ES-I3 (cell line): ENCODE measurements at regions not wholly inside any gene's neighbourhood (a gene's known extent, or its start where the extent isn't known, plus 50 kb on each side); places are given as distances from the start of the nearest gene placed in this dataset.
"Not testable (repeated sequence)": the region's sequence is repeated elsewhere in the genome, so short reads cannot be mapped to it uniquely, and the experiment has no call there.

ENCODE experiments used
- H3K36me3 ChIP-seq: 2 replicates; pipeline ENCODE4 v1.6.1; 2013; ENCODE audit warnings: mild to moderate bottlenecking, low read length, control low read depth, moderate library complexity; ENCODE audit not compliant: insufficient read depth
- H3K4me1 ChIP-seq: 2 replicates; pipeline ENCODE4 v1.6.1; 2013; ENCODE audit warnings: mild to moderate bottlenecking, control low read depth, low read length; ENCODE audit not compliant: insufficient read depth
- H3K9ac ChIP-seq: 2 replicates; pipeline ENCODE4 v1.6.1; 2013; ENCODE audit warnings: low read depth, mild to moderate bottlenecking, low read length, moderate library complexity
- H3K9me3 ChIP-seq: 2 replicates; pipeline ENCODE4 v1.6.1; 2013; ENCODE audit warnings: mild to moderate bottlenecking, low read length, moderate library complexity; ENCODE audit not compliant: control insufficient read depth, insufficient read depth

DNA sequence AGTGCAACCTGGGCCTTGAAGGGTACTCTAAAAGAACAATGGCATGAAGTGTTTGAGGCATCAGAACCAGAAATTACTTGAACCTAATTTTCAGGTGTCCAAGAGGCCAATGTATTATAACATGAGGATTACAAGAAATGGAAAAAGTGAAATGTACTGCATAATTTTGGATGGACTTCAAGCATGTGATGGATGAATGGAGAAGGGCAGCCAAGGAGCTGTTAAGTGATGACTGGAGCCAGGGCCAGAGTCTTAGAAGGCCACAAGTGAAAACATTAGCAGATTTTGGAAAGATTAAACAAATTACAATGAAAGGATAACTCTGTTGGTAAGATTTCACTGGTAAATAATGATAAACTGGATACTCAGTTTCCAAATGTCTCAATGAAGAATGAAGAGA, 738.2 kb downstream of the CD109 start:
- H3K9me3 ChIP-seq: no peaks in the 10 kb centered on the region
- no peak overlapping the region for H3K9ac ChIP-seq
- H3K36me3 ChIP-seq: no peaks in the 10 kb centered on the region
- H3K4me1 ChIP-seq: no peaks in the 10 kb centered on the region

DNA sequence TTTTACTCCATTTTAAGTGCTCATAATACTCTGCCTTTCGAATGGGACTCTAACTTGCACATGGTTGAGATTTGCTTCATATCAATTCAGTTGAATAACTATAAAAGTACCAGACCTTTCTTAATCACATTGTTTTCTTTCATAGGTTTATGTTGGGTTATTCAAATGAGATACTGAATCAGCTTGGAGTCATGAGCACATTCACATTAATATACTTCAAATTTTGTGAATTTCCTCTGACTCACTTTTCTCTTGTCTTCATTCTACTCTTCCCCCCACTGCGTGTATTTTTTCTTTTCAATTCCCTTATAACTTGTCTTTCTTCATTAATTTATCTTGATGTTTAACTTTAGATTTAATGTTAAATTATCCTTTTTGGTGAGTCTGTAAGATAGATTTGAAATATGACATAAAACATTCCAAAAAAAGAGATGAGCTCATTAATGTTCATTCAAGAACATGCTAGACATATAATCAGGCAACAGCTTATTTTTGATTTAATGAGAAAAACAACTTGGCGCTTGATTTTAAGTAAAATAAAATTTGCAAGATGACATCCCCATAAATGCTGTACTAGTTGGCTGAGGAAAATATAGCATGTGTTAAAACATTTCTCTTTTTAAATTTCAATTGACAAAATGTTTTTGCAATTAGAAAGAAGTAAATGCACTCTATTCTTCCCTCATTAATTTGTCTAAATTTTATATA, 736.0 kb downstream of the CD109 start:
- Histone ChIP-seq H3K4me1 (no peaks in the 10 kb centered on the region), H3K36me3 (no peaks in the 10 kb centered on the region), H3K9ac (no peak overlapping the region), H3K9me3 (no peaks in the 10 kb centered on the region)

DNA sequence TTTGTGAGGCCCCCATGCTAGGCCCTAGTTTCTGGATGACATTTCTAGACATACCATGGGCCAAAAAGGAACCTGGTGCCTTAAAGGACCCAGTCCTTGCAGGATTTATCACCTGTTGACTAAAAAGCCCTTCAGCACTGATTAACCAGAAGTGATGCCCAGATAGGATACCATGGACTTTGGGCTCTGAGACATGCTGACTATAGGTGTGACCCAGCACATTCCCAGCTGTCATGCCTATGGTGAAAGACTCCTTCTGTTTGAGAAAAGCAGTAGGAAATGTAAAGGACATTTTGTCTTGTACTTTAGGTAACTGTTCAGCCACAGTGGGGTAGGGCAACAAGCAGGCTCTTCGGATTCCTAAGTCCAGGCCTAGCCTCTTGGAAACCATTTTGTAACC, 724.2 kb downstream of the CD109 start:
- Histone ChIP-seq H3K9ac (no peak overlapping the region), H3K36me3 (no peaks in the 10 kb centered on the region), H3K9me3 (no peaks in the 10 kb centered on the region), H3K4me1 (no peaks in the 10 kb centered on the region)

DNA sequence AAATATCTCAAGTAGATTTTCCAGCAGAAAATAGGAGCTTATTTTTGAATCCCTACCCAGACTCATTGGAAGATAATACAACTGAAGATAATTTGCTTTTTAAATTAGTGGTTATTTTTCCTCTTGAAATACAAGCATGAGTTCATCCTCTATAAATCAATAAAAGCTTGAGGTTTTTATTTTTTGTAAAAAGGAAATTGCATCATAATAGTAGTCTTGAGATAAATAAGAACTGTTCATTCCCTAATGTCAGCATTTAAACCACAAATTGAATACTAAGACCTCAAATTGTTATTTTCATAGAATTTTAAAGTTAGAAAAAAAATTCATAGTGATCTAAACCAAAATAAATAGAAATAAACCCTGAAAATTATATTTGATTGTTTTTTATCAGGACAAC, 719.1 kb downstream of the CD109 start:
- Histone ChIP-seq H3K4me1 (no peaks in the 10 kb centered on the region), H3K9ac (no peak overlapping the region), H3K36me3 (no peaks in the 10 kb centered on the region), H3K9me3 (no peaks in the 10 kb centered on the region)

GRCh38 chr6:74410630-74411029, 714.6 kb downstream of the CD109 start:
- Histone ChIP-seq H3K9ac (no peak overlapping the region), H3K9me3 (no peaks in the 10 kb centered on the region), H3K36me3 (no peaks in the 10 kb centered on the region), H3K4me1 (no peaks in the 10 kb centered on the region)

DNA sequence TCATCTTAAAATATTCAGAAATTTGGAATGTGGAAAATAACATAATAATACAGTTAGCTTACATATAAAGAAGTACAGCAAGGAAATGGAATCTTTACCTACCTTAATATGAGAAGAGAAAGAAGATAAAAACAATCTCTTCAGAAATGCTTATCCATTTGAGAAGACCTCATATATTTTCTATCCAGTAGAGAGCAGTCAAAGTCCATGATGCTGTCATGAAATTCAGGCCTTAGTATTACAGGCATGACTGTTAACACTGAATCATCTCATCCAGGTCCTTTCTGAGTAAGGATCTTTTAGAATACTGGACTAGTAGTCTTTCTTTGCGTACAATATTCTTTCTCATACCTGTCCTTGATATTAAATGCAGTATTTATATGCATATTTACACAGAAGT, 713.4 kb downstream of the CD109 start:
- Histone ChIP-seq H3K9ac (no peak overlapping the region), H3K4me1 (no peaks in the 10 kb centered on the region), H3K36me3 (no peaks in the 10 kb centered on the region), H3K9me3 (no peaks in the 10 kb centered on the region)

- no peaks in the 10 kb centered on the region for H3K9me3 ChIP-seq
- H3K9ac ChIP-seq: no peak overlapping the region
- no peaks in the 10 kb centered on the region for H3K4me1 ChIP-seq
- no peaks in the 10 kb centered on the region for H3K36me3 ChIP-seq
These were observed 712.8 kb downstream of the CD109 start for GRCh38 chr6:74408844-74409243.

- Histone ChIP-seq H3K4me1 (no peaks in the 10 kb centered on the region), H3K9me3 (no peaks in the 10 kb centered on the region), H3K9ac (no peak overlapping the region), H3K36me3 (no peaks in the 10 kb centered on the region)
These were observed 708.4 kb downstream of the CD109 start for GRCh38 chr6:74404366-74404765.

GRCh38 chr6:74402781-74403180, 706.8 kb downstream of the CD109 start:
- H3K36me3 ChIP-seq: no peaks in the 10 kb centered on the region
- no peaks in the 10 kb centered on the region for H3K4me1 ChIP-seq
- no peak overlapping the region for H3K9ac ChIP-seq
- no peaks in the 10 kb centered on the region for H3K9me3 ChIP-seq

DNA sequence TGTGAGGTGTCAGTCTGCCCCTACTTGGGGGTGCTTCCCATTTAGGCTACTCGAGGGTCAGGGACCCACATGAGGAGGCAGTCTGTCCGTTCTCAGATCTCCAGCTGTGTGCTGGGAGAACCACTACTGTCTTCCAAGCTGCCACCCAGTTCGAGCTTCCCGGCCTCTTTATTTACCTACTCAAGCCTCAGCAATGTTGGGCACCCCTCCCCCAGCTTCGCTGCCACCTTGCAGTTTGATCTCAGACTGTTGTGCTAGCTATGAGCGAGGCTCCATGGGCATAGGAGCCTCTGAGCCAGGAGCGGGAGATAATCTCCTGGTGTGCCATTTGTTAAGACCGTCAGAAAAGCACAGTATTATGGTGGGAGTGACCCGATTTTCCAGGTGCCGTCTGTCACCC, 682.4 kb downstream of the CD109 start:
- H3K36me3 ChIP-seq, H3K4me1 ChIP-seq, H3K9me3 ChIP-seq, H3K9ac ChIP-seq: not testable (repeated sequence)

DNA sequence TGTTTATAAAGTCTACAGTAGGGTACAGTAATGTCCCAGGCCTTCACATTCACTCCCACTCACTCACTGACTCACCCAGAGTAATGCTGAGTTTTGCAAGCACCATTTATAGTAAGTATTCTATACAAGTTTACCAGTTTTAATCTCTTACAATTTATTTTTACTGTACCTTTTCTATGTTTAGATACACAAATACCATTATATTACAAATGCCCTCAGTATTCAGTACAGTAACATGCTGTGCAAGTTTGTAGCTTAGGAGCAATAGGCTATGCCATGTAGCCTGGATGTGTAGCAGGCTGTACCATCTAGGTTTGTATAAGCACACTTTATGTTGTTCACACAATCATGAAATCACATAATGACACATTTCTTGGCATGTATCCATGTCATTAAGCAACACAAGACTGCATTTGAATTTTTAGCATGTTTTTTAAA, 673.6 kb downstream of the CD109 start:
- no peak overlapping the region for H3K9ac ChIP-seq
- H3K9me3 ChIP-seq: no peaks in the 10 kb centered on the region
- no peaks in the 10 kb centered on the region for H3K36me3 ChIP-seq
- H3K4me1 ChIP-seq: no peaks in the 10 kb centered on the region

GRCh38 chr6:74368746-74369145, 672.7 kb downstream of the CD109 start:
- Histone ChIP-seq H3K4me1 (no peaks in the 10 kb centered on the region), H3K36me3 (no peaks in the 10 kb centered on the region), H3K9ac (no peak overlapping the region), H3K9me3 (no peaks in the 10 kb centered on the region)

- Histone ChIP-seq H3K4me1 (no peaks in the 10 kb centered on the region), H3K36me3 (no peaks in the 10 kb centered on the region), H3K9ac (no peak overlapping the region), H3K9me3 (no peaks in the 10 kb centered on the region)
These were observed 670.6 kb downstream of the CD109 start for GRCh38 chr6:74366634-74367033.

- Histone ChIP-seq H3K36me3 (no peaks in the 10 kb centered on the region), H3K9ac (no peak overlapping the region), H3K9me3 (no peaks in the 10 kb centered on the region), H3K4me1 (peaks cover 5% of the 10 kb centered on the region; the same call in 1 of the 2 replicates)
These were observed 666.4 kb downstream of the CD109 start for GRCh38 chr6:74362391-74362790.

DNA sequence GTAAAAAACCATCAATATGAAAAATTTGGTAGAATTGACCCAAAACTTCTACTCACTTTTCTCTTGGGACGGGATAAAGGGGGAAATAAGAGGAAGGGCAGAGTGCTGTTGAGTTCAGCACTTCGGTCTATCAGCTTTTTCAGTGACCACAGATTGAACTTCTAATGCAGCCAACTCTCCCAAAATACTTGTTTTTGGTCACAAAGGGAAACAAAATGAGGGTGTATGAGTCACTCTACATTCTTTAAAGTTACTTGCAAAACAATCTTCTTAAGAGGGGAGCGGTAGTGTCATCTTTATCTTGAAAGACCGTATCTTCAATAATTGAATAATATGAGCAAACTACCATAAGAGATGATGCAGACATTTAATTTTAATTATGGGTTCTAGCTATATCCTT, 661.3 kb downstream of the CD109 start:
- Histone ChIP-seq H3K9ac (no peak overlapping the region; the same call in 1 of the 2 replicates), H3K36me3 (no peaks in the 10 kb centered on the region), H3K9me3 (no peaks in the 10 kb centered on the region), H3K4me1 (peaks cover 18% of the 10 kb centered on the region)

DNA sequence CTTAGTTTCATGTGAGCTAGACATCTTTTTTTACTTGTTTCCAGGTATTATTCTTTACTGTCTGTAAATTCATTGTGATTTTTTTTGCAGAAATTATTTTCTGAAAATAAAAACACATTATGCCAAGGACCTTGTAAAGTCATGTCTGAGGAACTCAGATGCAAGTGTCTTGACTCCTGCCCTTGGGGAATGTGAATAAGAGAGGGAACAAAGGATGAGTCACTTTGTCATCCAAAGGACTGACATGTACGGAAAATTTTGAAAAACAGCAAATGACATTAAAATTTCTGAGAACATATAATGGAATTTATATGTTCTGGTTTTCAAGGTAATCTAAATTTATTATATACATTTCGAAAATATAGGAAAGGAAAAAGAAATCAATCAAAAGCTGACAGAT, 660.4 kb downstream of the CD109 start:
- Histone ChIP-seq H3K9ac (no peak overlapping the region), H3K9me3 (no peaks in the 10 kb centered on the region)

More for the DNA sequence above, 660.4 kb downstream of the CD109 start:
- no peaks in the 10 kb centered on the region for H3K36me3 ChIP-seq
- peaks cover 24% of the 10 kb centered on the region for H3K4me1 ChIP-seq
